ENCODE measurements at regions not wholly inside any gene's neighbourhood (a gene's known extent, or its start where the extent isn't known, plus 50 kb on each side); places are given as distances from the start of the nearest gene placed in this dataset.

GRCh38 chr11:59271247-59271755 lies 58.6 kb upstream of the MPEG1 start:
- TF ChIP-seq GATA1 (IDR thresholded peaks at IDR 0.05; ENCODE audit: low read depth, low read length): no peak
- no peak for TF ChIP-seq POLR2A (IDR thresholded peaks at IDR 0.05; ENCODE audit: low read length)
- DNase-seq: no peak

DNA sequence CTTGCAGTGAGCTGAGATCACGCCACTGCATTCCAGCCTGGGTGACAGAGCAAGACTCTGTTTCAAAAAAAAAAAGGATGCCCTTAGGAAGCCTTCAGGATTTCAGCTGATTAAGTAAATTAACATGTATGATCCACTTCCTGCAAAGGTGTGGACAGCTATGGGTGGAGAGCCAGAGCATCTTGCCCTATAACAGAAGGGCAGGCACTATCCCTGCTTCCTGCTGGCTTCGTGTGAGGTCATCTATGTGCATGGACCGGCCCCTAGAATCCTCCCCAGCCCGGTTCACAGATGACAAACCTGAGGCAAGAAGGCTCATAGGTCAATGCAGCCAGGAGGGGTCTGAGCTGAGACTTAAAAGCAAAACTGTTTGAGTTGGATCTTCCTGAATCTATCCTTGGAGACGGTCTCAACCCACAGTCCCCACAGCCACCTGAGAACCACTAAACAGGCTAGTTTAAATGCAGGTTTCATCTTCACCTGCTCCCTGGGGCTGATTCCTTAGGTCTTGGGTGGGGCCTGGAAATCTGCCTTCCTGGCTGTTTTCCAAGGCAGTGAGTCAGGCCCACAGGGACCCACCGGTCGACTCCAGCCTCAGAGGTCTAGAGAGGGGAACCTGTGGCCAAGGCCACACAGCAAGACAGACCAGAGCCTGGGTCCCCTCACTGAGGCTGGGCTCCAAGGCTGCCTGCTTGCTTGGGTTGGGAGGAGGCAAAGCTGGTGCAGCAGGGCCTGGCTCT lies 55.2 kb upstream of the MPEG1 start:
- no peak for DNase-seq
- TF ChIP-seq POLR2A (IDR thresholded peaks at IDR 0.05; ENCODE audit: low read length): no peak

DNA sequence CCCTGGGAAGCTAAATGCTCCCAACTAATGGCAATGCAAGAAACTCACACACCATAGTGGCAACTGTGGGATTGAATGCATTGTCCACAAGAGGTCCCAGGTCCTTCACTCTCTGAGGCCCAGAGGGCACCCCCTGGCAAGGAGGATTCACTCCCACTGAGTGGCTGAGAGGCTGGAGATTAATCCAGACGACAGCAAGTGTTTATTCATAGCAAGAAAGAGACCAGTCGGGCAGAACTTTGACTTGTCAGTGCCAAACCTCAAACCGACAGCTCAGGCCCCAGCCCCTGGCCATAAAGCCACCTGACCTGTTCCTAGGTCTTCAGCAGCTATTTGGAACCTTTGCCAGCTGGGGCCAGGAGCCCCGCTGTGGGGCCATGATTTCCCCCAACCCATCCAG lies 54.5 kb upstream of the MPEG1 start:
- no peak for DNase-seq
- TF ChIP-seq POLR2A (IDR thresholded peaks at IDR 0.05; ENCODE audit: low read length): no peak
- TF ChIP-seq GATA1 (IDR thresholded peaks at IDR 0.05; ENCODE audit: low read depth, low read length): no peak

DNA sequence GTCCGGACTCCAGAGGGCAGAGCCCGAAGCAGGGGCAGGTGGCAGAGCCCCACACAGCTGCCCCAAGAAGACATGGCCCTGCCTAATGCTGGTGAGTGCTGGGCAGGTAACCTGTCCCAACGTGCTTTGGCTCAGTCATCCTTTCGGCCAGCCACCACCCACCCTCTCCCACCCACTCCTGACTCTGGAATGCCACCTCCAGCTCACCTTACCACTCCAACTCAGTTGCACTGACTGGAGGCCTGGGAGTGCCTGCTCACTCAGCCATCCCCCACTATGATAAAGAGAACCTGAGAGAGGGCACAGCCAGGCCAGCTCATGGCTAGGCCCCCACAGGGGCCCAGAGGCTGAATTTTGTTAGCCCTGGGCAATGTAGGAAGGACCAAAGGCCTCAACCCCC lies 53.8 kb upstream of the MPEG1 start:
- DNase-seq: no peak
- TF ChIP-seq POLR2A (IDR thresholded peaks at IDR 0.05; ENCODE audit: low read length): no peak
- no peak for TF ChIP-seq GATA1 (IDR thresholded peaks at IDR 0.05; ENCODE audit: low read depth, low read length)

DNA sequence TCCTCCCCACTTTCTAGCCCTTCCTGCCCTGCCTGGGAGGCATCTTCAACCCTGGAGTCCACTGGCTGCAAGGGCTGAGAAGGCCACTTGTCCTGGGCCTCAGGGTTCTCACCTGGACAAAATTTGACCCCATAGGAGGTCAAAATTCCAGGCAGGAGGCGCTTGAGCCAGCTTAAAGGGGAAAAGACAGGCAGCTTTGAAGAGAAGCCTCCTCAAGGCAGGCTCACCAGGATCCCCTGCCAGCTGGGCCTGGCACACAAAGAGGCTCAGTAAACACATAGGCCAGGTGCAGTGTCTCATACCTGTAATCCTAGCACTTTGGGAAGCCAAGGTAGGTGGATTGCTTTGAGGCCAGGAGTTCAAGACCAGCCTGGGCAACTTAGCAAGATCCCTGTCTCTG lies 53.0 kb upstream of the MPEG1 start:
- TF ChIP-seq GATA1 (IDR thresholded peaks at IDR 0.05; ENCODE audit: low read depth, low read length) (no peak), POLR2A (IDR thresholded peaks at IDR 0.05; ENCODE audit: low read length) (no peak)
- no peak for DNase-seq

DNA sequence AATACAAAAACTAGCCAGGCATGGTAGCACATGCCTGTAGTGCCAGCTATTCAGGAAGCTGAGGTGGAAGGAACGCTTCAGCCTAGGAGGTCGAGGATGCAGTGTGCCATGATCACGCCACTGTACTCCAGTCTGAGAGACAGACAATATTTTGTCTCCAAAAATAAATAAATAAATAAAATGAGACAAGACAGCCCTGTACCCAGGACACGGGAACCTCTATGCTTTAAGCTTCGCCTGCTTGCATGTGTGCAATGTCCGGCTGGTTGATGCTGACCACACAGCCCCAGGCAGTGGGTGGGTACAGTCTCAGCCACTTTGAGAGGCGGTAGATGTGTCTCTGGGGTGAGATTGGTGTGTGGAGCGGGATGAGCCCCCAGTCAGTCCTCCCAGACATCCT lies 52.0 kb upstream of the MPEG1 start:
- TF ChIP-seq POLR2A (IDR thresholded peaks at IDR 0.05; ENCODE audit: low read length) (no peak), GATA1 (IDR thresholded peaks at IDR 0.05; ENCODE audit: low read depth, low read length) (no peak)
- no peak for DNase-seq

- no peak for DNase-seq
- TF ChIP-seq POLR2A (IDR thresholded peaks at IDR 0.05; ENCODE audit: low read length): no peak
- no peak for TF ChIP-seq GATA1 (IDR thresholded peaks at IDR 0.05; ENCODE audit: low read depth, low read length)
Observed at GRCh38 chr11:59263225-59263894, 50.6 kb upstream of the MPEG1 start.
